Endothelial cell of umbilical vein (primary cell): ENCODE measurements at regions not wholly inside any gene's neighbourhood (a gene's known extent, or its start where the extent isn't known, plus 50 kb on each side); places are given as distances from the start of the nearest gene placed in this dataset.

Experiments used
- BruUV-seq: library from RNA; stranded (reverse); fragments of 400-500 nt; replicated peaks from 2 replicates; lab custom pipeline; 2021; lab: Mats Ljungman, UMichigan
- CTCF ChIA-PET: fragments of 300-600, 350-600 bp; sonication (Branson Sonifier 250); formaldehyde crosslinking; loops from one replicate; lab custom pipeline; 2021; ENCODE audit warnings: antibody characterized with exemption, inconsistent platforms; lab: Charles Lee
- POLR2A ChIA-PET: fragments of 300-600, 350-600 bp; sonication (Branson Sonifier 250); formaldehyde crosslinking; loops from one replicate; lab custom pipeline; 2021; ENCODE audit warnings: antibody characterized with exemption, inconsistent platforms; lab: Charles Lee
- DNase-seq: peaks from one replicate; pipeline ENCODE4 v3.0.0-alpha.2; 2011; ENCODE audit warnings: low read depth, low spot score
- FAIRE-seq: peaks from 2 replicates; lab custom pipeline; 2011; peaks lifted over from hg19 to GRCh38; lab: Jason Lieb, UNC
- H2AFZ ChIP-seq: 2 replicates; pipeline ENCODE4 v1.6.0; 2012; ENCODE audit warnings: low read depth, low read length, control low read depth, inconsistent platforms
- H3K27ac ChIP-seq: 2 replicates; pipeline ENCODE4 v1.5.1; 2011; ENCODE audit warnings: low read depth, mild to moderate bottlenecking, control low read depth, low read length, moderate library complexity; ENCODE audit not compliant: insufficient read depth
- H3K27me3 ChIP-seq, 2 experiments: 2 replicates each; pipeline versions ENCODE4 v1.6.0 to v1.6.1; 2011; ENCODE audit warnings: low read length in 2 of 2, mixed read lengths in 1 of 2; ENCODE audit not compliant: control insufficient read depth in 2 of 2, insufficient read depth in 2 of 2
- H3K36me3 ChIP-seq, 2 experiments: 2 replicates in 1 of 2; 3 replicates in 1 of 2; pipeline ENCODE4 v1.5.1; 2011; ENCODE audit warnings: low read length in 2 of 2, mild to moderate bottlenecking in 1 of 2, moderate library complexity in 1 of 2; ENCODE audit not compliant: control insufficient read depth in 2 of 2, insufficient read depth in 2 of 2; ENCODE audit errors: extremely low read depth in 1 of 2
- H3K4me1 ChIP-seq: 3 replicates; pipeline ENCODE4 v1.5.1; 2011; ENCODE audit warnings: mild to moderate bottlenecking, low read length; ENCODE audit not compliant: control insufficient read depth, insufficient read depth; ENCODE audit errors: extremely low read depth
- H3K4me2 ChIP-seq: 2 replicates; pipeline ENCODE4 v1.6.1; 2011; ENCODE audit warnings: low read length, control low read depth, mixed read lengths; ENCODE audit not compliant: insufficient read depth
- H3K4me3 ChIP-seq, 3 experiments: fragments of 200-600 bp in 1 of 3; sonication (generic), shearing (Covaris generic) in 1 of 3; replicated peaks in 1 of 3; 2 replicates each; pipeline ENCODE4 v1.5.1; 2011 to 2016; ENCODE audit warnings: control low read depth in 3 of 3, low read length in 3 of 3, mild to moderate bottlenecking in 2 of 3, inconsistent platforms in 1 of 3, low read depth in 1 of 3, moderate library complexity in 1 of 3; ENCODE audit not compliant: insufficient read depth in 1 of 3
- H3K79me2 ChIP-seq: 2 replicates; pipeline ENCODE4 v1.6.0; 2012; ENCODE audit warnings: low read length, inconsistent platforms; ENCODE audit not compliant: control insufficient read depth, insufficient read depth
- H3K9ac ChIP-seq: replicated peaks from 2 replicates; pipeline ENCODE3; 2011; ENCODE audit warnings: low read length, control low read depth; ENCODE audit not compliant: insufficient read depth; ENCODE audit errors: extremely low read depth
- H3K9me1 ChIP-seq: replicated peaks from 3 replicates; pipeline ENCODE4 v1.6.0; 2011; ENCODE audit warnings: mild to moderate bottlenecking, low read length; ENCODE audit not compliant: control insufficient read depth, insufficient read depth; ENCODE audit errors: extremely low read depth
- H3K9me3 ChIP-seq: replicated peaks from 2 replicates; pipeline ENCODE4 v1.5.1; 2012; ENCODE audit warnings: low read length, inconsistent platforms; ENCODE audit not compliant: control insufficient read depth, insufficient read depth
- H4K20me1 ChIP-seq: replicated peaks from 2 replicates; pipeline ENCODE3; 2011; ENCODE audit warnings: mild to moderate bottlenecking, low read length; ENCODE audit not compliant: control insufficient read depth, insufficient read depth; ENCODE audit errors: extremely low read depth
- EZH2 ChIP-seq: IDR thresholded peaks from 2 replicates; pipeline ENCODE4 v1.6.1; 2012; ENCODE audit warnings: borderline replicate concordance, low read depth, mild to moderate bottlenecking, moderate library complexity, low read length, inconsistent platforms; ENCODE audit not compliant: severe bottlenecking
- FOS ChIP-seq: IDR thresholded peaks from 2 replicates; pipeline ENCODE4 v1.6.1; 2011; ENCODE audit warnings: mild to moderate bottlenecking, low read length, moderate library complexity, borderline replicate concordance; ENCODE audit not compliant: insufficient read depth
- GATA2 ChIP-seq: IDR thresholded peaks from 2 replicates; pipeline ENCODE4 v1.7.0; 2011; ENCODE audit warnings: low read depth, mild to moderate bottlenecking, moderate library complexity, mixed read lengths, low read length; ENCODE audit not compliant: insufficient read length, insufficient read depth
- JUN ChIP-seq: IDR thresholded peaks from 2 replicates; pipeline ENCODE4 v1.6.1; 2011; ENCODE audit warnings: borderline replicate concordance, low read depth; ENCODE audit not compliant: insufficient read length, insufficient read depth
- MYC ChIP-seq: IDR thresholded peaks from one replicate; pipeline ENCODE4 v1.6.1; 2011; ENCODE audit warnings: mild to moderate bottlenecking, low read depth, low read length
- POLR2A ChIP-seq: IDR thresholded peaks from 2 replicates; pipeline ENCODE4 v1.6.1; 2012; ENCODE audit warnings: low read depth, mild to moderate bottlenecking, control low read depth, low read length
- POLR2AphosphoS5 ChIP-seq: IDR thresholded peaks from 2 replicates; pipeline ENCODE4 v1.6.1; 2012; ENCODE audit warnings: low read depth, mild to moderate bottlenecking, control low read depth, low read length, moderate library complexity; ENCODE audit not compliant: insufficient read depth
- dilution Hi-C: fragments of 300-500 bp; cut with MboI; formaldehyde crosslinking; loops from one replicate; pipeline ENCODE4 v1.15.0; 2019; ENCODE audit warnings: low sequenced_read_pairs; ENCODE audit not compliant: extremely low pct_ligation_motif_present
- intact Hi-C: fragments of 100-400 bp; cut with micrococcal nuclease; formaldehyde crosslinking; loops from one replicate; pipeline ENCODE4 v1.10.0; 2022
- TF ChIP-seq, protein P1 (sequence below), 2 donors: IDR thresholded peaks; 1 replicate in 1 of 2; 2 replicates in 1 of 2; pipeline ENCODE4 v1.5.1; 2011; ENCODE audit warnings: low read length in 2 of 2, mild to moderate bottlenecking in 2 of 2, moderate library complexity in 2 of 2, control low read depth in 1 of 2, inconsistent platforms in 1 of 2, low read depth in 1 of 2; ENCODE audit not compliant: insufficient read depth in 1 of 2; ENCODE audit errors: extremely low read depth in 1 of 2
- TF ChIP-seq, protein P2 (sequence below): IDR thresholded peaks from 2 replicates; pipeline ENCODE4 v1.6.1; 2011; ENCODE audit not compliant: insufficient read depth, insufficient read length

DNA sequence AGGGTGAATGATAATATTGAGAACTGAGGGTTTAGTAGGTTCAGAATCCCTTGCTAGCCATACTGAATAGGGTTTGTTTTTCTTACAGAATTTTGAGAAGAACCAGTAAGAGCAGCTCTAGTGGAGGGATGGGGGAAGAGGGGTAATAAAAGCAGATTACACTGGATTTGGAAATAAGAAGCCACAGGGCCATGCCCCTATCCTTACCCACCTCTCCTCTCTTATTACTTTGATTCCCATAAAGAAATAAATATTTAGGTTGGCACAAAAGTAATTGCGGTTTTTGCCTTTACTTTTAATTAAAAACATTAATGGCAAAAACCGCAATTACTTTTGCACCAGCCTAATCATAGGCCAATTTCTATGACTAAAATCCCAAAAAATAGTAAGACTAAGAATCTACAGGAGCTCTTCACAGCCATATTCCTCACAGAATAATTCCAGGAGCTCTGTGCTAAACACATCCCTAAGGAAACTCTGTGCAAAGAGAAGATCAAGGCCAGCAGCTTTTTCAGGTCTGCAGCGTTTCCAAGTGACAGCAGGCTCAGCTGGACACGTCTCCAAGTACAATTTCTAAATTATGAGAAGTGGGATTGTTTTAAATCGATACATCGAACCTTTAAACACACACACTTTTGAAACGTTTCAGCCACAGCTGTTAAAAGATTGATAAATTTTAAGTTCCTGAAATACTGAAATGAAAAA is 58.4 kb upstream of the RTN4 start:
- Histone ChIP-seq H3K9me3 (no peaks in the 10 kb centered on the region), H3K36me3 (no peaks in the 10 kb centered on the region), H3K4me2 (no peak overlapping the region), H3K27ac (no peak overlapping the region), H3K4me3 (no peak overlapping the region), H3K79me2 (no peaks in the 10 kb centered on the region), H2AFZ (no peak overlapping the region), H4K20me1 (no peaks in the 10 kb centered on the region), H3K9me1 (no peaks in the 10 kb centered on the region), H3K27me3 (no peaks in the 10 kb centered on the region), H3K9ac (no peak overlapping the region), H3K4me1 (peaks cover 42% of the 10 kb centered on the region)
- ChIA-PET CTCF (interaction anchor here (0.7 to 2.3 kb wide), 7 partner anchors 8 to 209 kb away, joined by 3 to 8 read pairs (median 4); no protein-coding TSS in a partner anchor), POLR2A (interaction anchor here (1.2 kb wide), 1 partner anchor 60 kb away, joined by 3 read pairs; no protein-coding TSS in a partner anchor)
- no peak for FAIRE-seq
- no peak for DNase-seq
- TF ChIP-seq POLR2AphosphoS5 (no peak), GATA2 (no peak), JUN (no peak), MYC (no peak), EZH2 (no peak), FOS (no peak), POLR2A (no peak)
- TF ChIP-seq, protein P1, sequence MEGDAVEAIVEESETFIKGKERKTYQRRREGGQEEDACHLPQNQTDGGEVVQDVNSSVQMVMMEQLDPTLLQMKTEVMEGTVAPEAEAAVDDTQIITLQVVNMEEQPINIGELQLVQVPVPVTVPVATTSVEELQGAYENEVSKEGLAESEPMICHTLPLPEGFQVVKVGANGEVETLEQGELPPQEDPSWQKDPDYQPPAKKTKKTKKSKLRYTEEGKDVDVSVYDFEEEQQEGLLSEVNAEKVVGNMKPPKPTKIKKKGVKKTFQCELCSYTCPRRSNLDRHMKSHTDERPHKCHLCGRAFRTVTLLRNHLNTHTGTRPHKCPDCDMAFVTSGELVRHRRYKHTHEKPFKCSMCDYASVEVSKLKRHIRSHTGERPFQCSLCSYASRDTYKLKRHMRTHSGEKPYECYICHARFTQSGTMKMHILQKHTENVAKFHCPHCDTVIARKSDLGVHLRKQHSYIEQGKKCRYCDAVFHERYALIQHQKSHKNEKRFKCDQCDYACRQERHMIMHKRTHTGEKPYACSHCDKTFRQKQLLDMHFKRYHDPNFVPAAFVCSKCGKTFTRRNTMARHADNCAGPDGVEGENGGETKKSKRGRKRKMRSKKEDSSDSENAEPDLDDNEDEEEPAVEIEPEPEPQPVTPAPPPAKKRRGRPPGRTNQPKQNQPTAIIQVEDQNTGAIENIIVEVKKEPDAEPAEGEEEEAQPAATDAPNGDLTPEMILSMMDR (IDR thresholded peaks at IDR 0.05; ENCODE audit: extremely low read depth in 1 of 2, insufficient read depth in 1 of 2, low read depth in 1 of 2, low read length in 2 of 2), result no peak
- TF ChIP-seq, protein P2, sequence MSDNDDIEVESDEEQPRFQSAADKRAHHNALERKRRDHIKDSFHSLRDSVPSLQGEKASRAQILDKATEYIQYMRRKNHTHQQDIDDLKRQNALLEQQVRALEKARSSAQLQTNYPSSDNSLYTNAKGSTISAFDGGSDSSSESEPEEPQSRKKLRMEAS, result no peak
- intact Hi-C loops (no loop called here), dilution Hi-C loops (no loop called here)
- BruUV-seq, result no TSS peak
